ENCODE measurements at regions not wholly inside any gene's neighbourhood (a gene's known extent, or its start where the extent isn't known, plus 50 kb on each side); places are given as distances from the start of the nearest gene placed in this dataset.

GRCh38 chr17:77001487-77001886 lies 133.3 kb downstream of the MGAT5B start:
- TF ChIP-seq, protein P1, sequence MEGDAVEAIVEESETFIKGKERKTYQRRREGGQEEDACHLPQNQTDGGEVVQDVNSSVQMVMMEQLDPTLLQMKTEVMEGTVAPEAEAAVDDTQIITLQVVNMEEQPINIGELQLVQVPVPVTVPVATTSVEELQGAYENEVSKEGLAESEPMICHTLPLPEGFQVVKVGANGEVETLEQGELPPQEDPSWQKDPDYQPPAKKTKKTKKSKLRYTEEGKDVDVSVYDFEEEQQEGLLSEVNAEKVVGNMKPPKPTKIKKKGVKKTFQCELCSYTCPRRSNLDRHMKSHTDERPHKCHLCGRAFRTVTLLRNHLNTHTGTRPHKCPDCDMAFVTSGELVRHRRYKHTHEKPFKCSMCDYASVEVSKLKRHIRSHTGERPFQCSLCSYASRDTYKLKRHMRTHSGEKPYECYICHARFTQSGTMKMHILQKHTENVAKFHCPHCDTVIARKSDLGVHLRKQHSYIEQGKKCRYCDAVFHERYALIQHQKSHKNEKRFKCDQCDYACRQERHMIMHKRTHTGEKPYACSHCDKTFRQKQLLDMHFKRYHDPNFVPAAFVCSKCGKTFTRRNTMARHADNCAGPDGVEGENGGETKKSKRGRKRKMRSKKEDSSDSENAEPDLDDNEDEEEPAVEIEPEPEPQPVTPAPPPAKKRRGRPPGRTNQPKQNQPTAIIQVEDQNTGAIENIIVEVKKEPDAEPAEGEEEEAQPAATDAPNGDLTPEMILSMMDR (IDR thresholded peaks at IDR 0.05) = no peak
- TF ChIP-seq POLR2A (IDR thresholded peaks at IDR 0.05) (no peak), EP300 (IDR thresholded peaks at IDR 0.05) (no peak)

Data from ovary (tissue), 3 donors.